SU-DHL-6 (cell line): ENCODE measurements at regions not wholly inside any gene's neighbourhood (a gene's known extent, or its start where the extent isn't known, plus 50 kb on each side); places are given as distances from the start of the nearest gene placed in this dataset.

ENCODE experiments used
- H2AFZ ChIP-seq: fragments of 200-600 bp; sonication (generic); 2 replicates; pipeline ENCODE4 v1.6.1; 2014; ENCODE audit warnings: low read depth, mild to moderate bottlenecking, moderate library complexity, mixed read lengths, antibody characterized with exemption, low read length; ENCODE audit not compliant: severe bottlenecking
- H3F3A ChIP-seq: fragments of 200-600 bp; shearing (Covaris generic); 2 replicates; pipeline ENCODE4 v1.6.0; 2016; ENCODE audit warnings: antibody characterized with exemption, mild to moderate bottlenecking; ENCODE audit not compliant: insufficient read depth
- H3K27ac ChIP-seq: fragments of 200-600 bp; sonication (generic); 2 replicates; pipeline ENCODE4 v1.5.1; 2016; ENCODE audit warnings: low read depth, mild to moderate bottlenecking, low read length, moderate library complexity, mixed read lengths
- H3K27me3 ChIP-seq: fragments of 200-600 bp; sonication (generic), shearing (Covaris generic); 2 replicates; pipeline ENCODE4 v1.6.0; 2014; ENCODE audit warnings: mild to moderate bottlenecking, low read length
- H3K36me3 ChIP-seq: fragments of 200-600 bp; sonication (generic); 2 replicates; pipeline ENCODE4 v1.6.1; 2014; ENCODE audit warnings: mild to moderate bottlenecking, low read length, mixed read lengths
- H3K4me2 ChIP-seq: fragments of 300-600, 200-600 bp; shearing (Covaris generic), sonication (generic); 2 replicates; pipeline ENCODE4 v1.6.0; 2014; ENCODE audit warnings: low read length, low read depth, mild to moderate bottlenecking; ENCODE audit not compliant: poor library complexity, severe bottlenecking
- H3K4me3 ChIP-seq: fragments of 200-600 bp; sonication (generic); 2 replicates; pipeline ENCODE4 v1.5.1; 2014; ENCODE audit warnings: antibody characterized with exemption, low read length, mild to moderate bottlenecking, mixed read lengths; ENCODE audit not compliant: insufficient read depth, poor library complexity, severe bottlenecking
- H3K79me2 ChIP-seq: fragments of 200-600 bp; sonication (generic); 2 replicates; pipeline ENCODE4 v1.6.1; 2014; ENCODE audit warnings: mild to moderate bottlenecking, low read length, moderate library complexity; ENCODE audit not compliant: insufficient read depth
- H3K9ac ChIP-seq: fragments of 200-600 bp; sonication (generic); 2 replicates; pipeline ENCODE4 v1.7.0; 2014; ENCODE audit warnings: mild to moderate bottlenecking, low read length
- H3K9me2 ChIP-seq: fragments of 200-600 bp; sonication (generic); replicated peaks from 2 replicates; pipeline ENCODE4 v1.6.1; 2014; ENCODE audit warnings: low read length; ENCODE audit not compliant: insufficient read depth
- H3K9me3 ChIP-seq: fragments of 200-600 bp; sonication (generic); 2 replicates; pipeline ENCODE4 v1.6.1; 2014; ENCODE audit warnings: low read length, mixed read lengths; ENCODE audit not compliant: insufficient read depth
- H4K20me1 ChIP-seq: fragments of 200-600 bp; sonication (generic); 2 replicates; pipeline ENCODE4 v1.6.1; 2014; ENCODE audit warnings: low read depth, mild to moderate bottlenecking, antibody characterized with exemption, low read length, moderate library complexity, mixed read lengths
- CTCF ChIP-seq: fragments of 200-600 bp; sonication (generic); IDR thresholded peaks from one replicate; pipeline ENCODE4 v1.5.1; 2017; ENCODE audit warnings: antibody characterized with exemption, mild to moderate bottlenecking, low read length, moderate library complexity; ENCODE audit not compliant: insufficient read depth, poor library complexity, severe bottlenecking
- EZH2phosphoT487 ChIP-seq: fragments of 200-600 bp; sonication (generic), shearing (Covaris generic); conservative IDR thresholded peaks from 2 replicates; pipeline ENCODE4 v1.6.1; 2018; ENCODE audit warnings: mild to moderate bottlenecking, antibody characterized with exemption, low read length, moderate library complexity, mixed read lengths

GRCh38 chr1:5267603-5268235 is 613.3 kb downstream of the AJAP1 start:
- no peak overlapping the region for H3K27ac ChIP-seq
- H3K36me3 ChIP-seq = no peaks in the 10 kb centered on the region
- H3K79me2 ChIP-seq = no peaks in the 10 kb centered on the region
- H3K9me2 ChIP-seq = no peaks in the 10 kb centered on the region
- H3K4me3 ChIP-seq = no peak overlapping the region
- H3K9me3 ChIP-seq = no peaks in the 10 kb centered on the region
- H3K9ac ChIP-seq = no peak overlapping the region
- no peak overlapping the region for H3K4me2 ChIP-seq
- H4K20me1 ChIP-seq = no peaks in the 10 kb centered on the region
- H3K27me3 ChIP-seq = no peaks in the 10 kb centered on the region
- TF ChIP-seq EZH2phosphoT487 = no peak
- no peak for TF ChIP-seq CTCF
- H3F3A ChIP-seq = no peaks in the 10 kb centered on the region
- H2AFZ ChIP-seq = no peak overlapping the region

DNA sequence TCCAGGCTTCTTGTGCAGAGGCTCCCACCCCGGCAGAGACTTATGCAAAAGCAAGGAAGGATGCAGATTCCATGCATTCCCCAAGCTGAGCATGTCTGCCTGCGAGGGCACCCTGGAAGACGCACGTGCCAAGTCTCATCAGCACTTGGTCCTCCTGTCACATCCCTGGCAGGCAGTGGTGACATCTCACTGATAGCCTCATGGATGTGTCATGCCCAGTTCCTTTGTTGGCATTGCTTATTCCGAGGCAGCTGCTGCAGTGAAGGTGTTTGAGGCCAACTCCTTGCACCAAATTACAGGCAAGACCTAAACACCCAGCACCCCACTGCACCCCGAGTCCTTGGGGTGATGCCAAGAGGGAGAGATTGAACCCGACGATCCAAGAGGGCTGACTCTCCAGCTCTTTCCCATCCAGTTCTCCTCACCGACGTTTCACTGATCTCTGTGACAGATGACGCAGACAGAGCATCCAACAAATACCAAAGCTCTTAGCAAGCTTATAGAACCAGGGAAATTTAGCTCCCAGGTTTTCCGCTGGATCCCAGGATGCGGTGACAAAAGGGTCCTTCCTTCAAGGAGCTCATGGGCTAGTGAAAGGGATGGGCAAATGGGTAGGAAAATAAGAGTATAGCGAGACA is 611.1 kb downstream of the AJAP1 start:
- Histone ChIP-seq H3K9me3 (no peaks in the 10 kb centered on the region), H3K79me2 (no peaks in the 10 kb centered on the region), H3K27me3 (no peaks in the 10 kb centered on the region), H3K9me2 (no peaks in the 10 kb centered on the region), H3F3A (no peaks in the 10 kb centered on the region), H4K20me1 (no peaks in the 10 kb centered on the region), H3K9ac (no peak overlapping the region), H3K36me3 (no peaks in the 10 kb centered on the region), H3K4me3 (no peak overlapping the region), H3K4me2 (no peak overlapping the region), H2AFZ (no peak overlapping the region), H3K27ac (no peak overlapping the region)
- TF ChIP-seq CTCF = no peak
- TF ChIP-seq EZH2phosphoT487 = no peak

GRCh38 chr1:5264476-5264875 is 610.1 kb downstream of the AJAP1 start:
- Histone ChIP-seq H3K36me3 (no peaks in the 10 kb centered on the region), H3K9ac (no peak overlapping the region), H3K27ac (no peak overlapping the region), H3K9me2 (no peaks in the 10 kb centered on the region), H2AFZ (no peak overlapping the region), H3K9me3 (no peaks in the 10 kb centered on the region), H3K4me2 (no peak overlapping the region), H3K79me2 (no peaks in the 10 kb centered on the region), H4K20me1 (no peaks in the 10 kb centered on the region), H3K4me3 (no peak overlapping the region), H3K27me3 (no peaks in the 10 kb centered on the region), H3F3A (no peaks in the 10 kb centered on the region)
- no peak for TF ChIP-seq EZH2phosphoT487
- TF ChIP-seq CTCF = no peak
